ENCODE measurements at regions not wholly inside any gene's neighbourhood (a gene's known extent, or its start where the extent isn't known, plus 50 kb on each side); places are given as distances from the start of the nearest gene placed in this dataset.
A peak's percentile ranks its signal among the peaks of the same experiment; 100 is the strongest.

DNA sequence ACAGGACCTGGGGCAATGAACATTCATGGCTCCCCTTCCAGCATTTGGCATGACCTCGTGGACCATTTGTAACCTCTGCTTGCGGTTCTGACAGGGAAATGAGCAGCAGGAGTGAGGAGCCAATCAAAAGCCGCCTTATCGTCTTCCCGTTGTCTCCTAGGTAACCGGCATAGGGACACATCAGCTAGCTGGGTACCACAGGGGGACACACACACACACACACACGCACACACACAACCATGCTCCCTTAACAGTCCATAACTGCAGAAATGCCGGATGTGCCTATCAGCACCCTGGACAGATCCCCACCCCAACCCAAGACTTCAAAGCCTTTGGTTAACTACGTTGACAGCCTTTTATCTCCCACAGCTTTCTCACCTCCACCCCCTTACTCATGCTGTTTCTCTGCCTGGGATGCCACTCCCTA is 53.4 kb upstream of the CCDC174 start:
- no peaks in the 10 kb centered on the region for H3K36me3 ChIP-seq
- TF ChIP-seq EZH2 (IDR thresholded peaks at IDR 0.05) (no peak), EZH2phosphoT487 (IDR thresholded peaks at IDR 0.05) (no peak)
- H3K4me2 ChIP-seq: no peak overlapping the region
- H3K27me3 ChIP-seq: peaks cover 61% of the 10 kb centered on the region
- no peak overlapping the region for H2AFZ ChIP-seq (replicated peaks)
- no peaks in the 10 kb centered on the region for H3F3A ChIP-seq (ENCODE audit: low read depth)
- H4K20me1 ChIP-seq (ENCODE audit: low read depth): peaks cover 31% of the 10 kb centered on the region
- H3K27ac Mint-ChIP-seq: no peak overlapping the region
- H3K27ac ChIP-seq: no peak overlapping the region
- no peaks in the 10 kb centered on the region for H3K9me3 ChIP-seq (ENCODE audit: low read depth)
- peaks cover under 1% of the 10 kb centered on the region for H3K9me3 Mint-ChIP-seq
- no peak overlapping the region for H3K4me3 ChIP-seq
- H3K36me3 Mint-ChIP-seq: no peaks in the 10 kb centered on the region
- no peak overlapping the region for H3K4me3 Mint-ChIP-seq
- H3K79me2 ChIP-seq (ENCODE audit: low read depth): no peaks in the 10 kb centered on the region
- H3K9ac ChIP-seq: no peak overlapping the region
- peaks cover 36% of the 10 kb centered on the region for H3K27me3 Mint-ChIP-seq (ENCODE audit: insufficient read depth, low read depth)
- peaks cover 35% of the 10 kb centered on the region for H3K4me1 Mint-ChIP-seq
- H3K4me1 ChIP-seq: no peaks in the 10 kb centered on the region
- peak; percentile 83 for DNase-seq (ENCODE audit: low spot score)

DNA sequence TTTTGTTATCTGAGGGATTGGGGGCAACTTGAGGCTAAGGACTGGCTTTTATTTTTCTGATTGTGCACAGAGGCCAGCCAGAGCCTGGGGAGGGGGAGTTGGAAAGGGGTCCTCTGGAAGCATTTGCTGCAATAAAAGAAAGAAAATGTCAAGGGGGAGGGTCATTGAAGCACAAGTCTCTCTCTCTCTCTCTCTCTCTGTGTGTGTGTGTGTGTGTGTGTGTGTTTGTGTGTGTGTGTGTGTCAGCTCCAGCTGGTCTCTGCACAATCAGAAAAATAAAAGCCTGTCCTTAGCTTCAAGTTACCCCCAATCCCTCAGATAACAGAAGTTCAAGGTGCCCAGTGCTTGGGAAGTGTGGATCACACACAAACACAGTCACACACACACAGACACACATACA is 52.1 kb upstream of the CCDC174 start:
- Histone ChIP-seq H3F3A (ENCODE audit: low read depth) (peaks cover 3% of the 10 kb centered on the region), H3K27ac (no peak overlapping the region), H3K79me2 (ENCODE audit: low read depth) (no peaks in the 10 kb centered on the region), H3K4me1 (no peaks in the 10 kb centered on the region), H3K4me3 (no peak overlapping the region), H3K9ac (no peak overlapping the region), H3K27me3 (peaks cover 74% of the 10 kb centered on the region), H3K4me2 (no peak overlapping the region), H3K9me3 (ENCODE audit: low read depth) (no peaks in the 10 kb centered on the region), H4K20me1 (ENCODE audit: low read depth) (peaks cover 33% of the 10 kb centered on the region), H2AFZ (replicated peaks) (no peak overlapping the region), H3K36me3 (no peaks in the 10 kb centered on the region)
- no peaks in the 10 kb centered on the region for H3K36me3 Mint-ChIP-seq
- H3K4me1 Mint-ChIP-seq: peaks cover 40% of the 10 kb centered on the region
- H3K4me3 Mint-ChIP-seq: no peak overlapping the region
- DNase-seq (ENCODE audit: low spot score): no peak
- TF ChIP-seq, protein P1, sequence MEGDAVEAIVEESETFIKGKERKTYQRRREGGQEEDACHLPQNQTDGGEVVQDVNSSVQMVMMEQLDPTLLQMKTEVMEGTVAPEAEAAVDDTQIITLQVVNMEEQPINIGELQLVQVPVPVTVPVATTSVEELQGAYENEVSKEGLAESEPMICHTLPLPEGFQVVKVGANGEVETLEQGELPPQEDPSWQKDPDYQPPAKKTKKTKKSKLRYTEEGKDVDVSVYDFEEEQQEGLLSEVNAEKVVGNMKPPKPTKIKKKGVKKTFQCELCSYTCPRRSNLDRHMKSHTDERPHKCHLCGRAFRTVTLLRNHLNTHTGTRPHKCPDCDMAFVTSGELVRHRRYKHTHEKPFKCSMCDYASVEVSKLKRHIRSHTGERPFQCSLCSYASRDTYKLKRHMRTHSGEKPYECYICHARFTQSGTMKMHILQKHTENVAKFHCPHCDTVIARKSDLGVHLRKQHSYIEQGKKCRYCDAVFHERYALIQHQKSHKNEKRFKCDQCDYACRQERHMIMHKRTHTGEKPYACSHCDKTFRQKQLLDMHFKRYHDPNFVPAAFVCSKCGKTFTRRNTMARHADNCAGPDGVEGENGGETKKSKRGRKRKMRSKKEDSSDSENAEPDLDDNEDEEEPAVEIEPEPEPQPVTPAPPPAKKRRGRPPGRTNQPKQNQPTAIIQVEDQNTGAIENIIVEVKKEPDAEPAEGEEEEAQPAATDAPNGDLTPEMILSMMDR (IDR thresholded peaks at IDR 0.05): no peak
- TF ChIP-seq EZH2 (IDR thresholded peaks at IDR 0.05) (no peak), EZH2phosphoT487 (IDR thresholded peaks at IDR 0.05) (no peak)
- H3K27ac Mint-ChIP-seq: no peak overlapping the region
- H3K9me3 Mint-ChIP-seq: peaks cover 3% of the 10 kb centered on the region
- H3K27me3 Mint-ChIP-seq (ENCODE audit: insufficient read depth, low read depth): peaks cover 46% of the 10 kb centered on the region

DNA sequence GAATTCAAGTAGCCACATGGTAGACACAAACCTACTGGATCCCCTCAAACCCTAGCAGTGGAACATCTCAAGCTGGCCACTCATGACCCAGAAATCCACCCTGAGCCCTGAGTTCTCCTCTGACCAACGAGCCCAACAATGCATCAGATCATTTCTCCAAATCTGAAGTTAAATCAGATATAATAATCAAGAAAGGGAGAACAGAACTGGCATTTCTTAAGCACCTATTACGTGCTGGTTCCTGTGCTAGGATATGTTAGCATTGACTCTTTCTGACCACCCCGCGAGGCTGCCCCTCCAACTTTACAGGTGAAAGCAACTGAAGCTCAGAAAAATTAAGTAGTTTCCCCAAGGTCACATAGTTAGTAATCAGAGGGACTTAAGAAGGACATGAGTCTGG is 51.5 kb upstream of the CCDC174 start:
- no peaks in the 10 kb centered on the region for H3K36me3 ChIP-seq
- no peak overlapping the region for H3K27ac ChIP-seq
- H4K20me1 ChIP-seq (ENCODE audit: low read depth): peaks cover 33% of the 10 kb centered on the region
- H3K4me3 ChIP-seq: no peak overlapping the region
- H3K79me2 ChIP-seq (ENCODE audit: low read depth): no peaks in the 10 kb centered on the region
- Mint-ChIP-seq H3K27ac (no peak overlapping the region), H3K36me3 (no peaks in the 10 kb centered on the region), H3K4me3 (peak overlapping the region; percentile 36), H3K9me3 (peaks cover 3% of the 10 kb centered on the region), H3K4me1 (peaks cover 46% of the 10 kb centered on the region), H3K27me3 (ENCODE audit: insufficient read depth, low read depth) (peaks cover 48% of the 10 kb centered on the region)
- H3F3A ChIP-seq (ENCODE audit: low read depth): peaks cover 3% of the 10 kb centered on the region
- no peaks in the 10 kb centered on the region for H3K4me1 ChIP-seq
- peaks cover 80% of the 10 kb centered on the region for H3K27me3 ChIP-seq
- DNase-seq (ENCODE audit: low spot score): no peak
- no peaks in the 10 kb centered on the region for H3K9me3 ChIP-seq (ENCODE audit: low read depth)
- no peak overlapping the region for H3K4me2 ChIP-seq
- TF ChIP-seq EZH2phosphoT487 (IDR thresholded peaks at IDR 0.05): no peak
- no peak for TF ChIP-seq EZH2 (IDR thresholded peaks at IDR 0.05)
- TF ChIP-seq, protein P1 (IDR thresholded peaks at IDR 0.05): no peak
- no peak overlapping the region for H3K9ac ChIP-seq
- H2AFZ ChIP-seq (replicated peaks): no peak overlapping the region

DNA sequence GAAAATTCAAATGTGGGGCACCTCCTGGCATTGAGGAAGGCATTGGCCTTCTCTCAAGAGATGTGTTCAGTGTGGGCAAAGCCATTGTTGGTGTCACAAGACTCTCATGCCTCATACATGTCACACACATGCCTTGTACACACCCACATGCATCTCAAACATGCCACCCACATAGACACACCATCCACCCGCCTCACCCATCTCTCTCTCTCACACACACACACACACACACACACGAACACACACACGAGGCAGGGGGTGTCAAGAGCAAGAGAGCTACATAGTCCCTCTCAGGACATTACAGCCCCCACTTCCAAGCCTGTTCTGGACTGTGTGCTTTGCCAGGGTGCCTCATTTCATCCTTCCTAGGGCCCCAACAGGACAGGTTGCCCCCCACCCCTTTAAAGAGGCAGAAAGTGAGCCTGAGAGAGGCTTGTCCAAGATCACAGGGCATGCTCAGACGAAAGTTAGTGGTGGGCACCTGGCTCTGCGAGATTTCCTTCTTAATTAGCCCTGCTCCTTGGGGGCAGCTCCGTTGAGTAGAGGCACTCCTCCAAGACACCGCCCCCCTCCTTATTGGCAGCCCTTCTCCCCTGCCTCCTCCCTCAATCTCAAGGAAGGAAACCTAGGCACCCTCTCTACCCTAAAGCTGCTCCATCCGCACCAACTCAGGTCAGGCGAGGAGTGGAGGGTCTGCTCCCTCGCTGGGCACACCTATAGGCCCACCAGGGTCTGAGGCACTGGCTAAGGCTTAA is 50.5 kb upstream of the CCDC174 start:
- Histone ChIP-seq H2AFZ (replicated peaks) (no peak overlapping the region), H4K20me1 (ENCODE audit: low read depth) (peaks cover 33% of the 10 kb centered on the region), H3K4me1 (no peaks in the 10 kb centered on the region), H3K9ac (no peak overlapping the region), H3K27me3 (peaks cover 86% of the 10 kb centered on the region), H3K36me3 (no peaks in the 10 kb centered on the region), H3K9me3 (ENCODE audit: low read depth) (no peaks in the 10 kb centered on the region), H3K4me3 (no peak overlapping the region), H3F3A (ENCODE audit: low read depth) (peaks cover 3% of the 10 kb centered on the region), H3K4me2 (no peak overlapping the region), H3K79me2 (ENCODE audit: low read depth) (no peaks in the 10 kb centered on the region), H3K27ac (no peak overlapping the region)
- TF ChIP-seq EZH2 (IDR thresholded peaks at IDR 0.05) (no peak), EZH2phosphoT487 (IDR thresholded peaks at IDR 0.05) (no peak)
- TF ChIP-seq, protein P1 (IDR thresholded peaks at IDR 0.05): no peak
- H3K4me1 Mint-ChIP-seq: peaks cover 50% of the 10 kb centered on the region
- H3K4me3 Mint-ChIP-seq: peak overlapping the region; percentile 16
- no peaks in the 10 kb centered on the region for H3K36me3 Mint-ChIP-seq
- no peak for DNase-seq (ENCODE audit: low spot score)
- peaks cover 49% of the 10 kb centered on the region for H3K27me3 Mint-ChIP-seq (ENCODE audit: insufficient read depth, low read depth)
- H3K9me3 Mint-ChIP-seq: peaks cover 3% of the 10 kb centered on the region
- no peak overlapping the region for H3K27ac Mint-ChIP-seq

All from neural progenitor cell (in vitro differentiated cells).